Loucy (cell line): ENCODE measurements at regions not wholly inside any gene's neighbourhood (a gene's known extent, or its start where the extent isn't known, plus 50 kb on each side); places are given as distances from the start of the nearest gene placed in this dataset.

ENCODE experiments used
- H2AFZ ChIP-seq: fragments of 200-600 bp; sonication (generic); 2 replicates; pipeline ENCODE4 v1.6.0; 2016; ENCODE audit warnings: antibody characterized with exemption, mild to moderate bottlenecking, low read length, moderate library complexity
- H3F3A ChIP-seq: fragments of 200-600 bp; 2 replicates; pipeline ENCODE4 v1.6.0; 2016; ENCODE audit warnings: antibody characterized with exemption, low read depth, mild to moderate bottlenecking
- H3K27me3 ChIP-seq: fragments of 200-600 bp; sonication (generic); 2 replicates; pipeline ENCODE4 v1.6.1; 2014; ENCODE audit warnings: low read length, mild to moderate bottlenecking; ENCODE audit not compliant: insufficient read depth, poor library complexity, severe bottlenecking
- H3K36me3 ChIP-seq: fragments of 200-600 bp; sonication (generic); 2 replicates; pipeline ENCODE4 v1.6.1; 2016; ENCODE audit warnings: low read length; ENCODE audit not compliant: insufficient read depth
- H3K4me1 ChIP-seq: fragments of 200-600 bp; sonication (generic); 2 replicates; pipeline ENCODE4 v1.5.1; 2014; ENCODE audit warnings: low read length, mild to moderate bottlenecking; ENCODE audit not compliant: insufficient read depth, poor library complexity, severe bottlenecking
- H3K4me2 ChIP-seq: fragments of 200-600 bp; sonication (generic); 2 replicates; pipeline ENCODE4 v1.6.0; 2014; ENCODE audit warnings: antibody characterized with exemption, low read length, low read depth, mild to moderate bottlenecking; ENCODE audit not compliant: poor library complexity, severe bottlenecking
- H3K4me3 ChIP-seq: fragments of 200-600 bp; sonication (generic); 2 replicates; pipeline ENCODE4 v1.5.1; 2014; ENCODE audit warnings: low read length, mild to moderate bottlenecking, mixed read lengths; ENCODE audit not compliant: poor library complexity, severe bottlenecking
- H3K79me2 ChIP-seq: fragments of 200-600 bp; sonication (generic); 2 replicates; pipeline ENCODE4 v1.6.1; 2014; ENCODE audit warnings: low read length; ENCODE audit not compliant: insufficient read depth
- H3K9ac ChIP-seq: fragments of 200-600 bp; sonication (generic); 2 replicates; pipeline ENCODE4 v1.6.0; 2014; ENCODE audit warnings: mild to moderate bottlenecking, low read depth, low read length, moderate library complexity; ENCODE audit not compliant: poor library complexity, severe bottlenecking
- H3K9me2 ChIP-seq: fragments of 200-600 bp; sonication (generic); replicated peaks from 2 replicates; pipeline ENCODE4 v1.6.1; 2016; ENCODE audit warnings: low read depth, low read length, mixed read lengths
- H3K9me3 ChIP-seq: fragments of 200-600 bp; sonication (generic); 2 replicates; pipeline ENCODE4 v1.6.1; 2014; ENCODE audit warnings: mild to moderate bottlenecking, antibody characterized with exemption, low read length, low read depth; ENCODE audit not compliant: insufficient read depth
- H4K20me1 ChIP-seq: fragments of 200-600 bp; sonication (generic); 2 replicates; pipeline ENCODE4 v1.6.0; 2014; ENCODE audit warnings: antibody characterized with exemption, low read length, mild to moderate bottlenecking; ENCODE audit not compliant: insufficient read depth, poor library complexity, severe bottlenecking
- CTCF ChIP-seq: fragments of 200-600 bp; sonication (generic); conservative IDR thresholded peaks from 2 replicates; pipeline ENCODE4 v1.5.1; 2014; ENCODE audit warnings: mild to moderate bottlenecking, antibody characterized with exemption, low read length
- EZH2phosphoT487 ChIP-seq: fragments of 200-600 bp; IDR thresholded peaks from 2 replicates; pipeline ENCODE4 v1.6.1; 2018; ENCODE audit warnings: antibody characterized with exemption, mild to moderate bottlenecking, moderate library complexity, borderline replicate concordance

- H3F3A ChIP-seq = no peaks in the 10 kb centered on the region
- H3K9me2 ChIP-seq = no peaks in the 10 kb centered on the region
- no peaks in the 10 kb centered on the region for H3K79me2 ChIP-seq
- no peaks in the 10 kb centered on the region for H4K20me1 ChIP-seq
- no peak overlapping the region for H3K4me3 ChIP-seq
- H3K4me2 ChIP-seq = no peak overlapping the region
- no peaks in the 10 kb centered on the region for H3K36me3 ChIP-seq
- H3K9ac ChIP-seq = no peak overlapping the region
- no peak overlapping the region for H2AFZ ChIP-seq
- no peaks in the 10 kb centered on the region for H3K4me1 ChIP-seq
- no peaks in the 10 kb centered on the region for H3K27me3 ChIP-seq
- no peaks in the 10 kb centered on the region for H3K9me3 ChIP-seq
- TF ChIP-seq EZH2phosphoT487 = no peak
- TF ChIP-seq CTCF = no peak
These were observed 80.8 kb upstream of the NPVF start for GRCh38 chr7:25308906-25309705.

GRCh38 chr7:25310896-25311295 lies 82.6 kb upstream of the NPVF start:
- Histone ChIP-seq H3K9ac (no peak overlapping the region), H3K4me2 (no peak overlapping the region), H3K27me3 (no peaks in the 10 kb centered on the region), H3F3A (no peaks in the 10 kb centered on the region), H3K4me3 (no peak overlapping the region), H2AFZ (no peak overlapping the region), H3K4me1 (peaks cover 12% of the 10 kb centered on the region), H3K9me3 (no peaks in the 10 kb centered on the region), H3K9me2 (no peaks in the 10 kb centered on the region), H4K20me1 (no peaks in the 10 kb centered on the region), H3K36me3 (no peaks in the 10 kb centered on the region), H3K79me2 (no peaks in the 10 kb centered on the region)
- no peak for TF ChIP-seq EZH2phosphoT487
- TF ChIP-seq CTCF = no peak

- no peak for TF ChIP-seq EZH2phosphoT487
- TF ChIP-seq CTCF = no peak
- Histone ChIP-seq H3K27me3 (no peaks in the 10 kb centered on the region), H3K4me2 (no peak overlapping the region), H3K9me2 (no peaks in the 10 kb centered on the region), H3K4me1 (peaks cover 12% of the 10 kb centered on the region), H2AFZ (no peak overlapping the region), H3K4me3 (no peak overlapping the region), H3K79me2 (no peaks in the 10 kb centered on the region), H3K36me3 (no peaks in the 10 kb centered on the region), H3K9ac (no peak overlapping the region), H3K9me3 (no peaks in the 10 kb centered on the region), H4K20me1 (no peaks in the 10 kb centered on the region), H3F3A (no peaks in the 10 kb centered on the region)
These were observed 83.1 kb upstream of the NPVF start for GRCh38 chr7:25311346-25311745.
